ENCODE measurements at regions not wholly inside any gene's neighbourhood (a gene's known extent, or its start where the extent isn't known, plus 50 kb on each side); places are given as distances from the start of the nearest gene placed in this dataset.

DNA sequence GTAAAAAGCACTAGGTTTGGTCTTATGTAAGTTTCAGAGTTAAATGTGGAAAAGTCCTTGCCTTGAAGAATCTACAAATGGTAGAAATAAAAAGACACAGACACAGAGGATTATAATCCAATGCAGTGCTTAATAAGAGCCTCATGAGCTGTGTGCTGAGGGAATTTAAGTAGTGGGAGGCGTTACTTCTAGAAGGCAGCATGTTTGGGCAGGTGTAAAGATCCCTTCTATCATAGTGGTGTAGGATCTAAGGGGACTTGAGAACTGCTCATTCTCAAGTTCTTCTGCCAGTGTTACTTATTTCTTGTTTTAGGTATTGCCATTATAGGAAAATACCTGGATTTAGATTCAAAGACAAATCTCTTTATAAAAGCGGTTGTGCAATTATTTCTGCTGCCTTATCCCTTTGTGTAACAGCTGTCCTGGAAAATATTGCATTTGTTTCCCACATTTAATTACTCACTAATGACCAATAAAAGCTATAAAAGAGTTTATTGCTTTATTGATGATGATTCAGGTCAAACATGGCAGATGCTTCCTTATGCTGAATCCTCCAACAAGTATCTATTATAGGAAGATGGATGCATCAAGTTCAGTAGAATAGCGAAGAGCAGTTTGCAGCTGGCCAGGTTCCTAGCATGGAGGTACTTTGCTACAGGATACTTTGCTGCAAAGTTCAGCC is 132.5 kb upstream of the IVNS1ABP start:
- Histone ChIP-seq H2AFZ (ENCODE audit: low read depth, low read length) (no peak overlapping the region), H4K20me1 (ENCODE audit: insufficient read depth, low read length) (no peaks in the 10 kb centered on the region), H3K4me1 (ENCODE audit: insufficient read depth, low read length) (no peaks in the 10 kb centered on the region), H3K4me2 (ENCODE audit: insufficient read depth, low read length) (no peak overlapping the region), H3K27me3 (ENCODE audit: insufficient read depth, low read length, poor library complexity) (no peaks in the 10 kb centered on the region), H3K9me3 (ENCODE audit: insufficient read depth, low read length, severe bottlenecking) (no peaks in the 10 kb centered on the region), H3K27ac (ENCODE audit: low read length) (no peak overlapping the region), H3K9ac (ENCODE audit: low read depth, low read length) (no peak overlapping the region), H3K36me3 (ENCODE audit: insufficient read depth, low read length) (no peaks in the 10 kb centered on the region), H3K79me2 (ENCODE audit: insufficient read depth, low read length) (no peaks in the 10 kb centered on the region), H3K4me3 (ENCODE audit: low read depth in 1 of 2, low read length in 2 of 2) (no peak overlapping the region)
- no peak for ATAC-seq (ENCODE audit: insufficient read depth, low read depth)
- DNase-seq: no peak
- TF ChIP-seq EZH2 (IDR thresholded peaks at IDR 0.05; ENCODE audit: borderline replicate concordance, low read depth, low read length, severe bottlenecking): no peak
- TF ChIP-seq, protein P1, sequence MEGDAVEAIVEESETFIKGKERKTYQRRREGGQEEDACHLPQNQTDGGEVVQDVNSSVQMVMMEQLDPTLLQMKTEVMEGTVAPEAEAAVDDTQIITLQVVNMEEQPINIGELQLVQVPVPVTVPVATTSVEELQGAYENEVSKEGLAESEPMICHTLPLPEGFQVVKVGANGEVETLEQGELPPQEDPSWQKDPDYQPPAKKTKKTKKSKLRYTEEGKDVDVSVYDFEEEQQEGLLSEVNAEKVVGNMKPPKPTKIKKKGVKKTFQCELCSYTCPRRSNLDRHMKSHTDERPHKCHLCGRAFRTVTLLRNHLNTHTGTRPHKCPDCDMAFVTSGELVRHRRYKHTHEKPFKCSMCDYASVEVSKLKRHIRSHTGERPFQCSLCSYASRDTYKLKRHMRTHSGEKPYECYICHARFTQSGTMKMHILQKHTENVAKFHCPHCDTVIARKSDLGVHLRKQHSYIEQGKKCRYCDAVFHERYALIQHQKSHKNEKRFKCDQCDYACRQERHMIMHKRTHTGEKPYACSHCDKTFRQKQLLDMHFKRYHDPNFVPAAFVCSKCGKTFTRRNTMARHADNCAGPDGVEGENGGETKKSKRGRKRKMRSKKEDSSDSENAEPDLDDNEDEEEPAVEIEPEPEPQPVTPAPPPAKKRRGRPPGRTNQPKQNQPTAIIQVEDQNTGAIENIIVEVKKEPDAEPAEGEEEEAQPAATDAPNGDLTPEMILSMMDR (IDR thresholded peaks at IDR 0.05; ENCODE audit: borderline replicate concordance, extremely low read depth, low read length, poor library complexity, severe bottlenecking): no peak

DNA sequence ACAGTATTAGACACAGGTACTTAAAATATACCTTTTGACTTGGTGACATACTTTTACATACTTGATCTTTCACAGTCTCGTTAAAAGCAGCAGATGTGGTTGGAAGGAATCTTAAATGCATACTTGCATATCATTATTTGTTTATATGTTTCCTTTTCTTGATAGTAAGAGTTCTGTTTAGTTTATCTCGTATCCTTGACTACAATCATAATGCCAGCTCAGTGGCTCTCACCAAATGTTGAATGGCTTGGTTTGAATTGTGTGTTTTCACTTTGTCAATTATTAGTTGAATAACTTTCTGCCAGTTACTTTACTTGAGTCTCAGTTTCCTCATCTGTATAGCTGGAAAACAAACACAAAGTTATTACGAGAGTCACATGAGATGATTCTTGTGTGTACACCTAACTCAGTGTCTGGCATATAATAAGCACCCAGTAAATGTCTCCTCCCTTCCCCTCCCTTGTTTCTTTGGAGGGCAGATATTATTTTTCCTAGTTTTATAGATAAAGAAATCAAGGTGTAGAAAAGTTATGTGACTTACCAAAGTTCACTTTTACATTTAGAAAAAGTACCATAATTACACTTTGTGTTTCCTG is 131.6 kb upstream of the IVNS1ABP start:
- H3K9me3 ChIP-seq (ENCODE audit: insufficient read depth, low read length, severe bottlenecking): no peaks in the 10 kb centered on the region
- no peak overlapping the region for H3K27ac ChIP-seq (ENCODE audit: low read length)
- no peak overlapping the region for H3K4me2 ChIP-seq (ENCODE audit: insufficient read depth, low read length)
- no peaks in the 10 kb centered on the region for H3K4me1 ChIP-seq (ENCODE audit: insufficient read depth, low read length)
- H2AFZ ChIP-seq (ENCODE audit: low read depth, low read length): no peak overlapping the region
- H3K36me3 ChIP-seq (ENCODE audit: insufficient read depth, low read length): no peaks in the 10 kb centered on the region
- H3K9ac ChIP-seq (ENCODE audit: low read depth, low read length): no peak overlapping the region
- TF ChIP-seq, protein P1 (IDR thresholded peaks at IDR 0.05; ENCODE audit: borderline replicate concordance, extremely low read depth, low read length, poor library complexity, severe bottlenecking): no peak
- no peak for TF ChIP-seq EZH2 (IDR thresholded peaks at IDR 0.05; ENCODE audit: borderline replicate concordance, low read depth, low read length, severe bottlenecking)
- no peaks in the 10 kb centered on the region for H3K79me2 ChIP-seq (ENCODE audit: insufficient read depth, low read length)
- ATAC-seq (ENCODE audit: insufficient read depth, low read depth) (no peak), DNase-seq (no peak)
- no peaks in the 10 kb centered on the region for H3K27me3 ChIP-seq (ENCODE audit: insufficient read depth, low read length, poor library complexity)
- no peak overlapping the region for H3K4me3 ChIP-seq (ENCODE audit: low read depth in 1 of 2, low read length in 2 of 2)
- no peaks in the 10 kb centered on the region for H4K20me1 ChIP-seq (ENCODE audit: insufficient read depth, low read length)

DNA sequence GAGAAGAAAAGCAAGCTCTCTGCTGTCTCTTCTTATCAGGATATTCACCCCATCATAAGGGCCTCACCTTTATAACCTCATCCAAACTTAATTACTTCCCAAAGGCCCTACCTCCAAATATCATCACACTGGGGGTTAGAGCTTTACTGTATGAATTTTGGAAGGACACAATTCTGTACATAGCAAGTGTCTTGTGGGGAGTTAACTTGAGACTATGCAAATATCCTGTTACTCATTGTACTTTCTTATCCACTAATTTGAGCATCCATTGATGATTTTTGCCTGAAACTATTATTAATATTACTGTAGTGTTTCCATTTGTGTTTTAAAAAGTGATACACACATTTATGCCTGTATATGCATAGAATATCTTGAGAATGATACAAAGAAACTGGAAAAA is 129.1 kb upstream of the IVNS1ABP start:
- H3K9ac ChIP-seq (ENCODE audit: low read depth, low read length): no peak overlapping the region
- TF ChIP-seq EZH2 (IDR thresholded peaks at IDR 0.05; ENCODE audit: borderline replicate concordance, low read depth, low read length, severe bottlenecking): no peak
- TF ChIP-seq, protein P1 (IDR thresholded peaks at IDR 0.05; ENCODE audit: borderline replicate concordance, extremely low read depth, low read length, poor library complexity, severe bottlenecking): no peak
- H3K27ac ChIP-seq (ENCODE audit: low read length): no peak overlapping the region

More for the DNA sequence above, 129.1 kb upstream of the IVNS1ABP start:
- no peaks in the 10 kb centered on the region for H3K27me3 ChIP-seq (ENCODE audit: insufficient read depth, low read length, poor library complexity)
- H2AFZ ChIP-seq (ENCODE audit: low read depth, low read length): no peak overlapping the region
- DNase-seq (no peak), ATAC-seq (ENCODE audit: insufficient read depth, low read depth) (no peak)
- no peaks in the 10 kb centered on the region for H4K20me1 ChIP-seq (ENCODE audit: insufficient read depth, low read length)
- no peaks in the 10 kb centered on the region for H3K4me1 ChIP-seq (ENCODE audit: insufficient read depth, low read length)
- H3K79me2 ChIP-seq (ENCODE audit: insufficient read depth, low read length): no peaks in the 10 kb centered on the region
- no peaks in the 10 kb centered on the region for H3K36me3 ChIP-seq (ENCODE audit: insufficient read depth, low read length)
- no peak overlapping the region for H3K4me2 ChIP-seq (ENCODE audit: insufficient read depth, low read length)
- no peak overlapping the region for H3K4me3 ChIP-seq (ENCODE audit: low read depth in 1 of 2, low read length in 2 of 2)
- no peaks in the 10 kb centered on the region for H3K9me3 ChIP-seq (ENCODE audit: insufficient read depth, low read length, severe bottlenecking)
